NCI-H1105 treated with DMSO at 0.1 percent for 48 hours (cell line): ENCODE measurements at regions not wholly inside any gene's neighbourhood (a gene's known extent, or its start where the extent isn't known, plus 50 kb on each side); places are given as distances from the start of the nearest gene placed in this dataset.

ENCODE experiments used
- DNase-seq: peaks from one replicate; lab custom pipeline; 2025; lab: John Stamatoyannopoulos, UW

DNA sequence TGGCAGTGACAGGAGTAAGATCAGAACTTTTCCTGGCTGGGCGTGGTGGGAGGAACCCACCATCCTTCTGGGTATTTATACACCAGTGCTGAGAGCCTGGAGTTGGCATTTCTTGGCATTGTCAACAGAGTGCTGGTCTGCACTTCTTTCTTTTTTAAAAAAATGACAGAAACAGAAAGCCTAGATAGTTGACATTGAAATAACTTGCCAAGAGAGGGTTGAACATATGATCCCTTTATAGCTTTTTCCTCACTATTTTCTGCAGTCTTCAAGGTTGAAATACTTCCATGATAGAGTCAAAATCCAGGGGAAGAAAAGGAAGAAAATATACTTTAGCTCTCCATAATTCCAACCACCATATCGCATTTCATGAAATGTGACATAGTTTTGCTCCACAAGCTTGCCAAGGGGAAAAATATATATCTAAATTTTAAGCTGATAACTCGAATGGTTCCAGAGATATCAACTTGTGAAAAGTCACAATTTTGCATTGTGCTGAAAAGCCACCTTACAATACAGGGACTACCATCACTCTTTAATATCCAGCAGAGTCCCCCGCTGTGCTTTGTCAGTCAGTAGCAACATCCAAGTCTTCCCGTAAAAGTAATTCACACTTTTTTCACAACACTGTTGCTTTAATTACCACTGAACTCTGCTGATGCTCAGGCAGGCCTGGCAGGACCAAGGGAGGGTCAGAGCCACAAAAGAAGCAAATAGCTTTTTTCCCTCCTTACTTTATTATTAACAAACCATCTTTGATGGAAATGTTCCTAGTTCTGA is 764.9 kb upstream of the FANCL start:
- no peak for DNase-seq

DNA sequence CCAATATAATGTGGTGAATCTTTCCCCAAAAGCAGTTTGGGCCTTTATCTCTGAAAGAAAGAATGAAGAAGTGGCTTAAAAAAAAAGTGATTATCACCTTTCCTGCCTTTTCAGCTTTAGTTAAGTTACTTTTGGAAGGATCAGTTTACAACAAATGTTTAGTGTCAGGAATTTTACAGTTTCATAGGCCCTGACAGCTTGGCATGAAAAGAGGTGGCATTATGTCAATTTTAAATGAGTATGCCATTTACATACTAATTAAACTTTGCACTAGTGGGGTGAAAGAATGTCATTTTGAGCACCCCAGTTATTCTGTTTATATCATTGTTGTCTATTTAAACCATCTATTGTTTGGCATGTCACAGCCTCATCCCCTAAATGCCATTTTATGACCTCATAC is 763.5 kb upstream of the FANCL start:
- no peak for DNase-seq

DNA sequence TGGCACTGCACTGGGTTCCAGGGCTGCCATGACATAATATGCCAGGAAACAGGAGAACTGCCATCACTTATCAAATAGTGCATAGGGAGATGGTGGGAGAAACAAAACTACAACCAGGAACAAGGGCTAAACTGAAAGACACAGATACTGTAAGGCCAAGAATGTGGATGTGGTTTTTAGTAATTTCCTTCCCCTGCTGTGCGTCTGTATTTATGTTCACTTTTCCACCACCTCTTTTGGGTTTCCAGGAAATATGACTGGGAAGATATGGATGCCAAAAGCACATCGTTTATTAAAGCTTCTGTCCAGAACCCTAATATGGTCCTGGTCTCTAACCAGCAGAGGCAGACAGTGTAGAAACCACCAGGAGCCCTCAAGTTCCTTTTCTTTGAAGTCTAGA is 759.7 kb upstream of the FANCL start:
- DNase-seq = no peak

DNA sequence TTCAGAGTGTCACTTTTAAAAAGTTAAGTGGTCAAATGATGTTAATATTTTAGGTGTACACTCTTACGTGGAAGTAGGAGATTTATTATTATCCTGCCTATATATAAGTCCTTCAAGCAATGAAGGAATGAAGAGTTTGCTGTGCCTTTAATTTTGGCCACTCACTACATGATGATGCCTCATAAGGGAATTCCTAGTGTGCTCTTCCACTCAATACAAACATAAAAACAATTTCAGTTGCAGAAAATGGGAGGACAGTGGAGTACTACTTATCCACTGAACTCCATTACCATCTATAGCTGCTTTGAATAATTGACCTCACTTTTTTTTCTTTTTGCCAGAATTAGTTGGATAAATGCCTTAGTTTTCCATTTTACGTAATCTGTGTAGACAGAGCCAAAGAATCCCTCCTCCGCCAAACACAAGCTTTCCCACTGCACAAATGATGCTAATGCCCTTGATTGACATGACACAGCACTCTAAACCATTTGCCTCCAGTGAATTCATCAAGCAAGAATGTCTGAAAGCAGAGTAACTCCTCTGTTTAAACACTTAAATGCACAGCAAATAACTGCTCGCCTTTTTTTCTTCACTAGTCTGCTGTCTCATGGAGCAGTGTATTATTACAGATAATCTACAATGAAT is 751.1 kb upstream of the FANCL start:
- DNase-seq = peak; percentile 56

DNA sequence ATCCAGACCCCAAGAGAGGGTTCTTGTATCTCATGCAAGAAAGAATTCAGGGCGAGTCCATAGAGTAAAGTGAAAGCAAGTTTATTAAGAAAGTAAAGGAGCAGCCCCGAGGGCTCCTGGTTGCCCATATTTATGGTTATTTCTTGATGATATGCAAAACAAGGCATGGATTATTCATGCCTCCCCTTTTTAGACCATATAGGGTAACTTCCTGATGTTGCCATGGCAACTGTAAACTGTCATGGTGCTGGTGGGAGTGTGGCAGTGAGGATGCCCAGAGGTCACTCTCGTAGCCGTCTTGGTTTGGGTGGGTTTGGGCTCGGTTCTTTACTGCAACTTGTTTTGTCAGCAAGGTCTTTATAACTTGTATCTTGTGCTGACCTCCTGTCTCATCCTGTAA is 750.2 kb upstream of the FANCL start:
- no peak for DNase-seq

DNA sequence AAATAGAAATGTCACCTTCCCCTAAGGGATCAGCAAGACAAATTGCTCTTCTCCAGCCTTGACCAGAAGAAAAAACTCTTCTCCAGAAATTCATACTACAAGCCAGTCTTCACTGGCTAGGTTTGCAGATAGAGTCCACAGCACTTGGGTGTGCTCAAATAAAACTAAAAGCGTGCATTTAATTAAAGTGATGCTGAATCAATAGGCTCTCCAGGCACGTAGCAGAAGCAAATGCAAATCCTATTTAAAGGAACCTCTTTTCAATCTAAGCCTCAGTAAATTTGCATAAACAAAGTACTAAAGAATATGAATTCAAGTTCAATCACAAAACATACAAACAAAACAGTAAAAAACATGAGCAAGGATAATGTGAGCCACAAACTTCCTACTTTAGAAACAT is 744.4 kb upstream of the FANCL start:
- DNase-seq = no peak

DNA sequence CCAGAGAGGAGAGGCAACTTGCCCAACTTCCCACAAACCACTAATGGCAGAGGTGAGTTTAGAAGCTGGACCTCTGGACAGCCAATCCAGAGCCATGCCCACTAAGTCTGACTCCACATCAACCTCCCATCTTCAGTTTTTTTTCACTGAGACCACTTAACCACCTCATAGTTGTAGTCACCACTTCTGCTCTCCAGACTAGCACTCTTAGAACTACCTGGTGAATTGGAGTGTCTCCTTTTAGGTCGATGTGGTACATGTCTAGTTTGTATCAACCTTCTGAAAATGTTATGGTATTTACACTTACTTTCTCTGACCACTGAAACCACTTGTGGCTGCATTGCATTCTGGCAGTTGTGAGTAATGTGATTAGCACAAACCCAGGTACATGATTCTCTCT is 743.6 kb upstream of the FANCL start:
- no peak for DNase-seq

DNA sequence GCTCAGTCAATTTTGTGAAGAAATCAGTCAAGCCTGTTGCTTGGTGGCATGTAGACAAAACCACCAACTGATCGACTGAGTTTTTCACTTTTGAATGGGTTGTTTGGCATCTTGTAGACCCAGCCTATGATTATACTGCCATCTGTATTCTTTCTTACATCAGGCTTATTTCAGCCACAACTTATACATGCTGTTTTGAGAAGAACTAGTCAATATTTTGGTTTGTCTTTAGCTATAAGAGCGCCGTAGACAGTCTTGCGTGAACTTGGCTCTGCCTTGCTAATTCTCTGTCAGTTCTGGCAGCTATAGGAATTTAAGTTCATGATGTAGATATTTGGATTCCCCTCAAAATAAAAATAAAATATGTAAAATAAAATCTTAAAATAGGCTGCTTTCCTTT is 742.0 kb upstream of the FANCL start:
- DNase-seq = no peak

DNA sequence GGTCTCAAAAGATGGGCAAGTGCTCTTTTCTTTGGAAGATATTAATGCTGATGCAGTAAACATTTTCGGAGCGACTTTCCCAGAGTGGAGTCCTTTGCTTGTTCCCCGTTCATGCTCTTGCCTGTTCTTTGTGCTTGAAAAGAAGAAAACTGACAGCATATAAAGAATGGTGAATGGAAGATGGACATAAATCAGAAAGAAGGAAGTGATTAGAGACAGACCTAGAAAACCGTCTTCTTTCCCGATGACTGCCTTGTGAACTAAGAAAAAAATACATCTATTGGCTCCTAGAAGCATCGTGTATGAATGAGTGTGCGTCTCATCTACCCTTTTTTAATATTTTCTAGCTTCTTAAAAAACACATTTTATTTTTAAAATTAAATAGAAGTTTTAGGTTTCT is 740.1 kb upstream of the FANCL start:
- no peak for DNase-seq

DNA sequence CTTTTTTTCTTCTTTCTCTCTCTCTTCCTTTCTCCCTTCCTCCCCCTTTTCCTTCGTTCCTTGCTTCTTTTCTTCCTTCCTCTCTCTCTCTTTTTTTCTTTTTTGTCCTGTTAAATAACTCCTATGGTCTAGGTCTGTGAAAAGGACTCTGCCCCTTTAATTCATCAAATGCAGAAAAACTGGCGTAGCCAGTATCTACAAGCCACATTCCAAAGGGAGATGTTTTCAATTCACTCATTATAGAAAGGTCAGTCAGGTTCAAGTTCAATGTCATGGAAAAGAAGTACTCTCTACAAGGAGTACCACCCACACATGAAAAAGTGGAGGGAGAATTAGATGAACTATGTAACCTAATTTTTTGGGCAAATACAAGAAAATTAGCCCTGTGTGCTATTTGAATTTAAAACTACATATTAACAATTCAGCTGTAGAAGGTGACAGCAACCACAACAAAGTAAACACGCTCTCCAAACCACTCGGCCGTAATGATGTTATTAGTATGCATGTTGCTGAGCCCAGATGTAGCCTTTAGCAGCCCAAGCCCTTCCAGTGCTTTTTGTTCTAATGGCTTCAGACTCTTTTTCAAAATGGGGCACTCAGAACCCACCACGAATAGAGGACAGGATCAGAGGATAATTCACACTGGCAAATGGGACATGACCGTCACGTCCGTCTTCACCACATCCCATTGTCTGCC is 735.4 kb upstream of the FANCL start:
- DNase-seq = no peak

DNA sequence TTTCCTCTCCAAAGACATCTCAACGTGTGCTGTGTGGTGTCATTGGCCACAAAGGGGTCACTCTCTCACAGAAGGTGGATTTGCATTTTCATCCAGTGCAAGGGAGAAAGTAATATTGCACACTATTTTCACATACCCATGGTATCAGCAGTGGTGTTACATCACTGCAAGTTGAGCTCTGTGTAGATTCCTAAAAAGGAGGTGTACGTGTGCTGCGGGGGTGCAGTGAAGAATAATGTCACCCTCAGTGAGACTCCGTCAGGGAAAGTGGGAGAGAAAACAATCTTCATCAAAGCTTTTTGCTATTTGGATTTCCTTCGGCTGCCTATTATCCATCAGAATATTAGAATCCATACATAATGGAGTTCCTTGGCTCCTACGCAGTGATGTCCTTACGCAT is 733.8 kb upstream of the FANCL start:
- no peak for DNase-seq

DNA sequence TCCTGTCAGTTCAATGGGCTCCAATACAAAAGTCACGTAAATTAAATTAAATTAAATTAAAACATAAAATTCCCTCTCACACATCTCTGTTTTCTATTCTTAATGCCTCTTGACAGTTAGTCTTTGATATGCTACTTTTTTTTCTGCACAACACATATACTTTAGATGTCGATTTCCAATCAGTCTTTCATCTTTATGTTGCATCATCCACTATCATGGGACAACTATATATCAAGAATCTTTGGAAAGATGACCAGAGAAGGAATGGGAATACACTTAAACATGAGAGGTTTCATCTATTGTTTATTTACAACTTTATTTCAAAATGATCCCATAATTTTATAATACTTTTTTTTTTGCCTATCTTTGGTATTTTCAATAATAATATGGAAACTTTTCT is 733.3 kb upstream of the FANCL start:
- DNase-seq = no peak

DNA sequence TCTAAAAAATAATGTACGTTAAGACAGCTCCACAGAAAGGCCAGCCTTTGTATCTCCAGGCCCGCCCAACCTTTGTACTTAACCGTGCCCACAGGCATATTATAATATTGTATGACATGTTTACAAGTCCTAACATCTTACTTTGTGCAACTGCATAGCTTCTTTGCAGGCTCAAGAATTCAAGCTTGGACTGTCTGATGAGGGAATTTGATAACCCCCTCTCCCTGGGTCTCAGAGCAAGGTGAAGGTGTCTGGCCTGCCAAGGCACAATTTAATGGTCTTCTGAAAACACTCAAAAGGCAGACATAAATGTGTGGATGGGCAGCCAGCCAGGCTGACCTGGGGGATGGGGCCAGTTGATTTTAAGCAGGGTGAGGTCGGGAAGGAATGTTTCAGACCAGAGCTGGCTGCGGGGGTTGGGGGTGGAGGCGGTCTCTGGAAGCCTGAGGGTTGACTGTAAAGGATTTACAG is 732.7 kb upstream of the FANCL start:
- DNase-seq = peak; percentile 68

DNA sequence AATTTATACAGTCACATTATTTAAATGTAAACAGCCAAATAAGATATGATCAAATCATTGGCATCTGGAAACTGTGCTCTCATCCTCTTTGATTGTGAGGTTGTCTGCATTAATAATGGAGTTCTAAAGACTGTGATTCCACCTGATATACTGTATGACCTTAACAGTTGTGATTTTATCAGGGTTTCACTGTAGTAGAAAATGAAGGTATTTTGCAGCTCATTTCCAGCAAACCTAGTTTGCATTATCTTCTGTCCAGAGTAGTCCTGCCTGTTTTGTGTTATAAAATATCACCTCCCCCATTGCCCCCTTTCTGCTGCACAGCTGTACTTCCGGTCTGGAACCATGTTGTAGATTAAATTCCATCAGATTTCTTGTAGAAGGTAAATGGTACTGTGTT is 731.6 kb upstream of the FANCL start:
- DNase-seq = no peak

DNA sequence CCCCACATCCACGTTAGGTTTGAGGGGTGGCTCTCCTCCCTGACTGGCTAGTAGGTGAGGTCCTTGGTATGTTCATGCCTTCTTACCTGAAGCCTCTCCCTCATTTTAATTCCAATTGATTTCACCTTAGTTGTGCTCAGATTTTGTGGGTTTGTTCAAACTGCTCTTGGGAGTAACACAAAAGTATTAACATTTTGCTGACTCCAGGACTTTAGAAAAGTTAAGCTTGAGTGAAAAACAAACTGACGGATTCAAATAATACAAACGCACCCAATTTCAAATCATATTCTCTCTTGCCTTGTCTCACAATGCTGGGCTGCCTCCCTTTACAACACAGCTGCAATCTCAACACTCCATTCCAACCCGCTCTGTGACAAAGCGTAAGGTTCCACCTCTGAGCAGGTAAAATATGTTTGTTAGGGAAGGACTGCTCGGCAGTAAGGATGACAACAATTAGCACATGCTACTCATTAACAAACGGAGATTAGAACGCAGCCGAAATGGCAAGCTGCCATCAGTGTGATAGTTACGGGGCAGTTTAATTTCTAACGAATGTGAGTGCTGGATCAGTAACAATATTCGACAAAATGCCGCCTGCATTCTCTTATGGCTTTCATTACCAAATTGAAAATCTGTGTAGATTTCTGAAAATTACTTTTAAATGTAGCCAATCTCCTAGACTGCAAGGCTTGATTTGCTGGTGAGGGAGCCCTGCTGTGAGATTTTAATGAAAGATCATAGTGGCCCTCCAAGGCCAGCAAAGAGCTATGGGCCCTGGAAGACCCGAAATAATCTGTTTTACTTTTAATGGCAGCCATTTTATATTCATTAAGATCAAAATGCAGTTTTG is 730.6 kb upstream of the FANCL start:
- DNase-seq = no peak

DNA sequence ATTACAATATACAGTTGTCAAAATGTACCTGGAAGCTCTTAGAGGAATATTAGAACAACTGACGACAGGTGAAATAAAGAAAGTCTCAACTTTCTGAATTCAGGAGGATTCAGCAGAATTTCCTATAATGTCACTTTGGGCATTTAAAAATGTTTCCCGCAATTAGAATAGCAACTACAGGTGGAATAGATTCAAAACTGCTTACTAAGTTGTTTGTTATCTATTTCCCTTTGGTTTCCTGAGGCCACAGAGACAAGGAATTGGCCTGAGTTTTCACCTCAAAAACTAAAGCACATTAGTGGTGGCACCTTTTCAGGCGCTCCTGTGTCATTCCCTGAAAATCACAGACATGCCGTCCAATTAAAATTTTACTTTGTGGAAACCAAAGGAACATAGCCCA is 729.2 kb upstream of the FANCL start:
- no peak for DNase-seq

DNA sequence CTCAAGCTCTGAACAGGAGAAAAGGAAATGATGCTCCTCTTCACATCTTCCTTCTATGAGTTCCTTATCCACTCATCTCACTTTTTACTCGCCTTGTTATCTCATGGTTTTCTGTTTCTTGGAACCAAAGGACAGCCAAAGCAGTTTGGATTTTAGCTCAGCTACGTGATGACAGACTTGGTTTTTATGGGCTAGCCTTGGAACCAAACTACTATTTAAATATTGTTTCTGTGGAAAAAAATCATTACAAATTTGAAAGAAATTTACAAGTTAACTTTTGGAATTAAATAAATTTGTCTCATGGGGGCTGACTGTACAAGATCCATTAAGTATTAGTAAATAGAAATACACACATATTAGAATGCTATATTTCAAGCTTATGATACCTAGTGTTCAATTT is 727.8 kb upstream of the FANCL start:
- no peak for DNase-seq

DNA sequence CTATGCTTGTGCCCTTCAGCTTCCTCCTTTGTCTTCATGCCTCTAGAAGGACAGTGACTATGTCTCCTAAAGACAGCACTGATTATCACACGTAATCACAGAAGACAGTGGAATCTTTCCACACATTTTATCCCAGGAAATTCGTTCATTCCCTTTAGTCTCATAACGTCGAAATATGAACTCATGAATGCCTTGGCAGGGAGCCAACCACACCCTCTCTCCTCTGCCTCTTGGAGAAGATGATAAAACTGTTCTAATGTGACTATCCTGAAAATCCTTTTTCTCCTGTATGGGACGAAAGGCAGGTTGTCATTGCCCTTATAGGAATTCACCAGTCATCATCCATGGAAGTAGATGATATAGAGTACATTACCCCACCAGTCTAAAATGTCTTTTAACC is 726.6 kb upstream of the FANCL start:
- no peak for DNase-seq

DNA sequence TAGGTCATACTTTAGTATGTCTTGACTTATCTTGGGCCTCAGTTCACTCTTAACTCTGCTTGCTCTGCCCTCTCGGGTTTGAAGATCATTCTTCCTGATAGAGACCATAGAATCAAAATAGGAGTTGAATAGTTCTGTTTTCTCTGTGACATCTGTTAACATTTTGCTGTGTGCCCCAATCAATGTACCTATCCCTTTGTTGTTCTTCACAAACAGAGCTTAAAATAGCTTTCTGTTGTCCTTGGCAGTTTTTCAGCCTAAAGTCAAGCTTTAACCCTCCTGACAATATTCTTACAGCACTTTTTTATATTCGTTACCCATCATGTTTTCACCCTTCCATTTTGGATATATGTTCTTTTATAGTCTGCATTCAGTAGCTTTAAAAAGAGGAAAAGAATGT is 724.5 kb upstream of the FANCL start:
- DNase-seq = no peak

DNA sequence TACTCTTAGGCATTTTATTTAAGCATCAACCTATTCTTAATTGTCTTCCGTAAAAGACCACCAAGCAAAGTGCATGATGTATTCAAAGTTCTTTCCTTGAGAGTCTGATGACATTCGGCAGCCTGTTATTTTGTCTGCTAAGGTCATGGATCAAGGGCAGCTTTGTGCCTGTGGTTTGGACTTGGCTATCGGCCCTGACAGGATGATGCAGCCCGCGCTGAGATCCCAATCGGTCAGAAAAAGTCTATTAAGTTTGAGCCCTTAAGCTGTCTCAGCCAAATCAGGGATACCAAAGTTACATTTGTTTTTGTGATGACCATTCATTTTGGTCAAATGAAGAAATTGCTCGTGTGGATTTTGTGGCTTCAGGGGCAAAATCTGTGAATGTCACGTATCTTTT is 718.9 kb upstream of the FANCL start:
- DNase-seq = no peak

DNA sequence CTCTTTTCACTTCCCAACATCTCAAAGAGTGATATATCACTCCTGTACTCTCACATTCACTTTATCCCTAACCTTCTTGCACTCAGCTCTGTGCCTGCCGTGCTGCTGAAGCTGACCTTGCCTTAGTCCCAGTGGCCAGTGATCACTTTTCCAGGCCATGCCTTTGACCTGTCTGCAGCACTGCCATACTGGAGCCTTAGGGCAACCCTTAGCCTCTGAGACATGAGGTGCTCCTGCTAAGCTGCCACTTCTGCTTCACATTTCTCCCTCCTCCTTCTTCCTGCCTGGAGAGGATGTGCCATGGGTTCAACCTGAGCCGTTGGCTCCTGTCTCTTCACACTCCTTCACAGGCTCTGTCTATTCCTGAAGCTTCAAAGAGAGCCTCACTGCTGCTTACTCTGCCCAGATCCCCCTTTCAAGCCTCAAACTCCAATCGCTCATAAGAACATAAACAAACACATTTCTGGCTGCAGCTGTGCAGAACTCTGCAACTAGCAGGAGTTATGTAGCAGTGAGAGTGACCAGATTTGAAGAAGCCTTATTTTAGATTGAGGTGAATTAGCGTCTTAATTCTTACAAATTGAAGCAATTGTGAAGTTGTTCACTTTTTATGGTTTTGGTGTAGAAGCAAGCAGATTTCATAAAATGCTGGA is 716.2 kb upstream of the FANCL start:
- DNase-seq = no peak

DNA sequence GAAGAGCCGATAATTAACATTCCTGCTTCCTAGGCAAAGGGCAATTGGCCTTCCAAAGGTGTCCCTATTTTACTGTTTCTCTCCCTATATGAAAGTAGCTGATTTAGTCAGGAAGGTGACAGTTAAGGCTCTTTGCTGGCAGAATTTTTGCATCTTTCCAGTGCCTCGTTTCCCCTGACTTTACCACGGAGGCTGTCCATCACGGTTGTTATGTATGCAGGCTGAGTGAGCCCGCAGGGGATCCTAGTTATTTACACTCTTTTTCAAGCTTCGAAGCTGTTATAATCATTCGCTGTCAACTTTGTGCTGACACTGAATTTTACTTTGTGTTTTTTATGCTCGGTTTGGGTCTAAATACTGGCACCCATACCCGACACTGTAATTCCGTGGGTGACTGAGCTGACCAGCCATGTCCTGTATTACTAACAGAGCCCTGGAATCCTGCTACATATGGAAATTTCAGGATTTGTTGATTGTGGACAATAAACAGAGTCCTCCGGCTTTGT is 713.8 kb upstream of the FANCL start:
- no peak for DNase-seq
